Upper lobe of left lung (tissue), 6 donors: ENCODE measurements at regions not wholly inside any gene's neighbourhood (a gene's known extent, or its start where the extent isn't known, plus 50 kb on each side); places are given as distances from the start of the nearest gene placed in this dataset.

Source experiments
- ATAC-seq, 2 donors: fragments of 200-7000 bp; cut with Tn5 transposase; one replicate each; pipeline ENCODE4 v1.9.1; 2022; ENCODE audit warnings: mild to moderate bottlenecking in 2 of 2, moderate library complexity in 2 of 2; ENCODE audit not compliant: low FRiP score in 2 of 2
- DNase-seq, 2 donors: peaks; one replicate each; pipeline ENCODE4 v3.0.0-alpha.2; 2019 to 2020
- H3K27ac ChIP-seq, 4 donors: fragments of 200-600 bp; sonication (generic); one replicate each; pipeline ENCODE4 v1.5.1; 2016 to 2019
- H3K27me3 ChIP-seq, 4 donors: fragments of 200-600 bp; sonication (generic); one replicate each; pipeline ENCODE4 v1.5.1; 2017 to 2019
- H3K36me3 ChIP-seq, 4 donors: fragments of 200-600 bp; sonication (generic); one replicate each; pipeline ENCODE4 v1.5.1; 2016 to 2019
- H3K4me1 ChIP-seq, 4 donors: fragments of 200-600 bp; sonication (generic); one replicate each; pipeline ENCODE4 v1.5.1; 2018 to 2019
- H3K4me3 ChIP-seq, 4 donors: fragments of 200-600 bp; sonication (generic); one replicate each; pipeline ENCODE4 v1.5.1; 2017 to 2019; ENCODE audit warnings: mild to moderate bottlenecking in 2 of 4, moderate library complexity in 1 of 4
- H3K9me3 ChIP-seq, 4 donors: fragments of 200-600 bp; sonication (generic); one replicate each; pipeline ENCODE4 v1.5.1; 2018 to 2019
- CTCF ChIP-seq, 6 experiments: fragments of 450-650 bp in 4 of 6; fragments of 200-600 bp in 2 of 6; sonication (generic) in 2 of 6; IDR thresholded peaks; one replicate each; pipeline ENCODE4 v1.5.1; 2016 to 2019; ENCODE audit warnings: antibody characterized with exemption in 6 of 6
- EP300 ChIP-seq, 4 donors: sonication (generic); formaldehyde crosslinking; IDR thresholded peaks; one replicate each; pipeline ENCODE4 v1.5.1; 2017; ENCODE audit warnings: antibody characterized with exemption in 4 of 4, control low read depth in 2 of 4
- POLR2A ChIP-seq, 4 donors: fragments of 450-650 bp; IDR thresholded peaks; one replicate each; pipeline ENCODE4 v1.5.1; 2016 to 2017; ENCODE audit warnings: antibody characterized with exemption in 4 of 4, mild to moderate bottlenecking in 2 of 4
- POLR2AphosphoS5 ChIP-seq, 2 donors: sonication (generic); formaldehyde crosslinking; IDR thresholded peaks; one replicate each; pipeline ENCODE4 v1.5.1; 2017; ENCODE audit warnings: antibody characterized with exemption in 2 of 2
- WGBS, 2 donors: methylation state at CpG; one replicate each; pipeline ENCODE4 v1.1.5; 2017 to 2018; 5-methylcytosine and 5-hydroxymethylcytosine counted together
- donor health status: DM: no; HTN: no; CAD: no; lungs with moderate emphysema.
- donor health status: DM: no; HTN: yes; CAD: no; lungs with severe emphysema.

DNA sequence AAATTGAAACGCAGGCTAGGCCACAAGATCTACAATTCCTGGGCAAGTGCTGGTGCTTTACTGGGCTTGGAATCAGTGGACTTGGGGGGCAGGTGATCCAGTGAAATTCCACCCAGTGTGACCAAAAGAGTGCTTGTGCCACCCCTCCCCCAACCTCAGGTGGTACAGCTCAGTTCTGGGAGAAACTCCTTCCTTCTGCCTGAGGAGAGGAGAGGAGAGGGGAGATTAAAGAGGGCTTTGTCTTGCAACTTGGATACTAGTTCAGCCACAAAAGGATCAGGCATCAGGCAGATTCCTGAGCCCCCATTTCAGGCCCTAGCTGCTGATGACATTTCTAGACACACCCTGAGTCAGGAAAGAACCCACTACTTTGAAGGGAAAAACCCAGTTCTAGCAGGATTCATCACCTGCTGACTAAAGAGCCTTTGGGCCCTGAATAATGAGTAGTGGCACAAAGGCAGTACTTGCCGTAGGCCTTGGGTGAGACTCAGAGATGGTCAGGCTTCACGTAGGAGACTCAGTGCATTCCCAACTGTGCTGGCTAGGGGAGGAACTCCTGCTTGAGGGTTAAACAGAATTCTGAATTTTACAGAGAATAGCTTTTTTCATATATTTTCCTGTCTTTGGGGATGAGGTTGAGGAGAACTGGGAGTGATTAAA, 446.7 kb downstream of the BMP2 start:
- H3K4me1 ChIP-seq: no peaks in the 10 kb centered on the region
- H3K36me3 ChIP-seq: no peaks in the 10 kb centered on the region
- no peaks in the 10 kb centered on the region for H3K9me3 ChIP-seq
- DNase-seq (no peak), ATAC-seq (no peak)
- H3K27me3 ChIP-seq: no peaks in the 10 kb centered on the region
- TF ChIP-seq CTCF (IDR thresholded peaks at IDR 0.05) (no peak), EP300 (IDR thresholded peaks at IDR 0.05) (no peak), POLR2AphosphoS5 (IDR thresholded peaks at IDR 0.05) (no peak), POLR2A (IDR thresholded peaks at IDR 0.05) (no peak)
- no peak overlapping the region for H3K4me3 ChIP-seq
- H3K27ac ChIP-seq: no peak overlapping the region
- 67 to 83% methylated on average over 3 of the region's 3 CpGs for WGBS, 2 donors

DNA sequence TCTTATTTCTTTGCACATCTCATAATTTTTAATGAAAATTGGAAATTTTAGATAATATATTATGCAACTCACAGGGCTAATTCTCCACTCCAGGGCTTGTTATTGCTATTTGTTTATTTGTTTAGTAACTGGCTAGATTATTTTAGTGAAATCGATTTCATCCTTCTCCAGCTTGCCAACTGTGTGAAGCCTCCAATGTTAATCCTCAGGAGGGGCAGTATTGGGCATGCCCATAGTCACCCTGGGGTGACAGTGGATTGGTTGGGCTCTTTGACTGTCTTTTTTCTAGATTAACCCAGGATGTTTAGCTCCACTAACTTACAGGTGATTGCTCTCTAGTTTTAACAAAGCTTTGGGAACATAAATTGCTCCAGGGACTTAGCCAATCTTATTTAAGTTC, 450.1 kb downstream of the BMP2 start:
- Histone ChIP-seq H3K36me3 (no peaks in the 10 kb centered on the region), H3K4me3 (no peak overlapping the region), H3K27me3 (no peaks in the 10 kb centered on the region), H3K4me1 (no peaks in the 10 kb centered on the region), H3K27ac (no peak overlapping the region), H3K9me3 (no peaks in the 10 kb centered on the region)
- TF ChIP-seq EP300 (IDR thresholded peaks at IDR 0.05) (no peak), POLR2A (IDR thresholded peaks at IDR 0.05) (no peak), POLR2AphosphoS5 (IDR thresholded peaks at IDR 0.05) (no peak), CTCF (IDR thresholded peaks at IDR 0.05) (no peak)
- 74 to 81% methylated on average over 1 of the region's 1 CpG for WGBS, 2 donors
- ATAC-seq (no peak), DNase-seq (no peak)

DNA sequence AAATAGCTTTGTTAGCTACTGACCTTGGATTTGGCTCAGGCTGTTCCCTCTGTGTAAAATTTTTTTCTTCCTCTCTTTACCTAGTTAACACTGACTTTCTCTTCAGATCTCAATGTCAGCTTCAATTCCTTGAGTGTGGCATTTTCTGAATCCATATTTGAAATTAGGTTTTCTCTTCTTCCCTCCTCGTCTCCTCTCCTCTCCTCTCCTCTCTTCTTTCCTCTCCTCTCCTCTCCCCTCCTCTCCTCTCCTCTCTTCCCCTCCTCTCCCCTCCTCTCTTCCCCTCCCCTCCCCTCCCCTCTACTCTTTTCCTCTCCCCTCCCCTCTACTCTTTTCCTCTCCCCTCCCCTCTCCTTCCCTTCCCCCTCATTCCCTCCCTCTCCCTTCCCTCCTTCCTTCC, 453.3 kb downstream of the BMP2 start:
- Histone ChIP-seq H3K27ac (no peak overlapping the region), H3K36me3 (no peaks in the 10 kb centered on the region), H3K4me1 (no peaks in the 10 kb centered on the region), H3K4me3 (no peak overlapping the region), H3K27me3 (no peaks in the 10 kb centered on the region), H3K9me3 (no peaks in the 10 kb centered on the region)
- TF ChIP-seq POLR2A (IDR thresholded peaks at IDR 0.05) (no peak), CTCF (IDR thresholded peaks at IDR 0.05) (no peak), POLR2AphosphoS5 (IDR thresholded peaks at IDR 0.05) (no peak), EP300 (IDR thresholded peaks at IDR 0.05) (no peak)
- DNase-seq (no peak), ATAC-seq (no peak)
- WGBS, 2 donors: 72 to 81% methylated on average over 1 of the region's 1 CpG

GRCh38 chr20:7226156-7226555, 458.7 kb downstream of the BMP2 start:
- no peaks in the 10 kb centered on the region for H3K4me1 ChIP-seq
- TF ChIP-seq EP300 (IDR thresholded peaks at IDR 0.05): no peak
- TF ChIP-seq CTCF (IDR thresholded peaks at IDR 0.05): no peak
- no peak for TF ChIP-seq POLR2AphosphoS5 (IDR thresholded peaks at IDR 0.05)
- no peak for TF ChIP-seq POLR2A (IDR thresholded peaks at IDR 0.05)
- H3K4me3 ChIP-seq: no peak overlapping the region
- no peak for DNase-seq
- no peak for ATAC-seq
- H3K9me3 ChIP-seq: no peaks in the 10 kb centered on the region
- no peaks in the 10 kb centered on the region for H3K36me3 ChIP-seq
- no peak overlapping the region for H3K27ac ChIP-seq
- 56 to 72% methylated on average over 2 of the region's 2 CpGs for WGBS, 2 donors
- H3K27me3 ChIP-seq: no peaks in the 10 kb centered on the region

DNA sequence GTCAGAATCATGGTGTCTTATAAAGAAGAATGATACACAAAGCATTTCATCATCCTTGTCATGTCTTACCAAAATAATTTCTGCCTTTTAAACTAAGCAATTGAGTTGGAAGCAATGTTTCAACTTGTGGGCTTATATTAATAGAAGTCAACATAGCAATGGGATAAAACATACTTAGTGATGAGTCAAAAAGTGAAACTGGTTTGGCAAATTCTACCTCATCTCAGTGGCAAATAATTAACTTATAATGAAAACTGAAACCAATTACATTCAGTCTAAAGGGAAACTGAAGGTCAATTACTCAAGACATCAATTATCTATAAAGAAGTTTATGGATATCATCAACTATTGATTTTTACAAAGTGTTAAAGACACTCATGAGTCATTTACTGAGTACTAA, 463.8 kb downstream of the BMP2 start:
- no peak overlapping the region for H3K27ac ChIP-seq
- DNase-seq (no peak), ATAC-seq (no peak)
- peaks cover 0 to 7% (median 2%) of the 10 kb centered on the region in 4 donors for H3K9me3 ChIP-seq
- H3K36me3 ChIP-seq: no peaks in the 10 kb centered on the region
- no peak overlapping the region for H3K4me3 ChIP-seq
- H3K4me1 ChIP-seq: no peaks in the 10 kb centered on the region
- TF ChIP-seq POLR2AphosphoS5 (IDR thresholded peaks at IDR 0.05) (no peak), POLR2A (IDR thresholded peaks at IDR 0.05) (no peak), CTCF (IDR thresholded peaks at IDR 0.05) (no peak), EP300 (IDR thresholded peaks at IDR 0.05) (no peak)
- no peaks in the 10 kb centered on the region for H3K27me3 ChIP-seq
